ENCODE measurements at regions not wholly inside any gene's neighbourhood (a gene's known extent, or its start where the extent isn't known, plus 50 kb on each side); places are given as distances from the start of the nearest gene placed in this dataset.

DNA sequence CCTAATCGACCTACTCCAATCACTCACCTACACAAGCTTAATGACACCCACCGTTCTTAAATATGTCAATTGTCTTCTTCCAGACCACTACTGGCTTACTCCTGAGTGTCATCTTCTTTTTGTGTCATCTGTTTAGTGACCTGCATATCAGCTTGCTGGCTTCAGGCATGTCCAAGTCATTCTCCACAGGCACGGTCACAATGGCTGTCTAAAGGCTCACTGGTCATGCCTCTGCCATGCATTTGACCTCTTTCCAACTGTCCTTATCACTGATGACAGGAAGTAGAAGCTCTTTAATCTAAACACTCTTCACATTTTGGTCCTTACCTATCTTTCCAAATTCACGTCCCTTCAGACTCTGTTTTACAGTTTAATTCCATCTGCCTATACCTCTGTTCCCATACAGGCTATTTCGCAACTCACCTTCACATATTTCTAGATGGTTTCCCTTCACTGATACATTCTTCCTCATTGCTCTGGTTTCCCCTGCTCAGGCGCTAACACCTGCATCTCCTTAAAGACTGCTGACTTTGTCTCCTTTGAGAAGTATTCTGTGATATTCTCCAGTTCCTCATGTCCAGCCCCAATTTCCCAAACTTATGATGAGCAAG, 217.5 kb downstream of the TRIB2 start:
- in situ Hi-C loops (cut with MboI; ENCODE audit: low sequenced_read_pairs, unreplicated experiment), result no loop called here
- TF ChIP-seq, protein P1, sequence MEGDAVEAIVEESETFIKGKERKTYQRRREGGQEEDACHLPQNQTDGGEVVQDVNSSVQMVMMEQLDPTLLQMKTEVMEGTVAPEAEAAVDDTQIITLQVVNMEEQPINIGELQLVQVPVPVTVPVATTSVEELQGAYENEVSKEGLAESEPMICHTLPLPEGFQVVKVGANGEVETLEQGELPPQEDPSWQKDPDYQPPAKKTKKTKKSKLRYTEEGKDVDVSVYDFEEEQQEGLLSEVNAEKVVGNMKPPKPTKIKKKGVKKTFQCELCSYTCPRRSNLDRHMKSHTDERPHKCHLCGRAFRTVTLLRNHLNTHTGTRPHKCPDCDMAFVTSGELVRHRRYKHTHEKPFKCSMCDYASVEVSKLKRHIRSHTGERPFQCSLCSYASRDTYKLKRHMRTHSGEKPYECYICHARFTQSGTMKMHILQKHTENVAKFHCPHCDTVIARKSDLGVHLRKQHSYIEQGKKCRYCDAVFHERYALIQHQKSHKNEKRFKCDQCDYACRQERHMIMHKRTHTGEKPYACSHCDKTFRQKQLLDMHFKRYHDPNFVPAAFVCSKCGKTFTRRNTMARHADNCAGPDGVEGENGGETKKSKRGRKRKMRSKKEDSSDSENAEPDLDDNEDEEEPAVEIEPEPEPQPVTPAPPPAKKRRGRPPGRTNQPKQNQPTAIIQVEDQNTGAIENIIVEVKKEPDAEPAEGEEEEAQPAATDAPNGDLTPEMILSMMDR (IDR thresholded peaks at IDR 0.05; ENCODE audit: borderline replicate concordance, control extremely low read depth, extremely low read depth, insufficient read depth, missing control alignments), result no peak
- DNase-seq (ENCODE audit: low spot score), result no peak

DNA sequence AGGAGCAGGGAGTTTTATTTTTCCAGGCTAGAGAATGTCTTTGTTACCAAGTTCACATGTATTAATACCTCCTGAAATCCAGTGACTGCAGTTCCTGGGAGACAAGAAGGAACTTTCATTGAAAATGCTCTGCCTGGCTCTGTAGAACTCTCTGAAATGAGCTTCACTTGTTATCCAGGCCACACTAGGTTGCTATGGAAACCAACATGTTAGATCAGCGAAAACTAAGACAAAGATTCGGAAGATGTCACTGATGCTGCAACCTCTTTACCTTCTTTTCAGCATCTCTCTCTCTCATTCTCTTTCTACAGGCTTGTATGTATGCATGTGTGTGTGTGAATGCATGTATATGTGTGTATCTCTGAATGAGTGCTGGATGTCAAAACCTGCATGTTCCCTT, 218.5 kb downstream of the TRIB2 start:
- TF ChIP-seq, protein P1 (IDR thresholded peaks at IDR 0.05; ENCODE audit: borderline replicate concordance, control extremely low read depth, extremely low read depth, insufficient read depth, missing control alignments), result no peak
- no peak for DNase-seq (ENCODE audit: low spot score)
- in situ Hi-C loops (cut with MboI; ENCODE audit: low sequenced_read_pairs, unreplicated experiment), result no loop called here

DNA sequence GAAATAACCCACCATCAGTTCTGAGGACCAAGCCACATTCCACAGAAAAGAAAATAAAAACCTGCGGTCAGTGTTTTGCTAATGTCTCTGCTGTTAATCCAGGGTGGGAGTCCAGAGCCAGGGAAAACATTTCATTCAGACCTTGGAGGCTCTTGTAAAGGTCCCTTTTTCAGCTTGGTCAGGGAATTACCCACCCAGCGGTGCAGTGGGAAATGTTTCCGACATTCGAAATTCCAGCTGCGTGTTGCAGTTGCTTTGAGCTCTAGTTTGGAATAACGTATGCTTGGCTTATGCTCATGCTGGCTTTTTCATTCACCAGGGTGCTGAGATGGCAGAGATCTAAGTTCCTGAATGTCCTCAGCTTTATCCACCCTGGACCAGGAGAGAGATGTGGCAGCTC, 219.1 kb downstream of the TRIB2 start:
- TF ChIP-seq, protein P1 (IDR thresholded peaks at IDR 0.05; ENCODE audit: borderline replicate concordance, control extremely low read depth, extremely low read depth, insufficient read depth, missing control alignments), result no peak
- in situ Hi-C loops (cut with MboI; ENCODE audit: low sequenced_read_pairs, unreplicated experiment), result no loop called here
- DNase-seq (ENCODE audit: low spot score), result no peak

DNA sequence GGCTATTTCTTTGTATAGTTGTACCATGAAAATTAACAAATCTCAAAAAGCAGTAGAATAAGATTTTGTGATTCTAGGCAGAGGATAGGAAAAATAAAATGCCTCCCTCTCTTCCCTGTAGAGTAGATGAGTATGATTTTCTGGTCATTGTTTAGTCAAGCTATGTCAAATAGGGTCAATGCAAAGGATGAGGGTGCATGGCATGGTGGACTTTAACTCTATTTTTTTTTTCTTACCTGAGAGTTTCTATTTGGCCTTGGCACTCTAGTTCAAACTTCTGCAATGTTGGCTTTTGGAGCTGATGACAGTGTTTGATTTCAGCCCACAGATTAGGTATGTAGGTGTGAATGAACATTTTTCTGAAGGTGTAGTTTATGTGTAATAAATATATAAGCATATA, 224.5 kb downstream of the TRIB2 start:
- TF ChIP-seq, protein P1 (IDR thresholded peaks at IDR 0.05; ENCODE audit: borderline replicate concordance, control extremely low read depth, extremely low read depth, insufficient read depth, missing control alignments), result no peak
- in situ Hi-C loops (cut with MboI; ENCODE audit: low sequenced_read_pairs, unreplicated experiment), result no loop called here
- no peak for DNase-seq (ENCODE audit: low spot score)

DNA sequence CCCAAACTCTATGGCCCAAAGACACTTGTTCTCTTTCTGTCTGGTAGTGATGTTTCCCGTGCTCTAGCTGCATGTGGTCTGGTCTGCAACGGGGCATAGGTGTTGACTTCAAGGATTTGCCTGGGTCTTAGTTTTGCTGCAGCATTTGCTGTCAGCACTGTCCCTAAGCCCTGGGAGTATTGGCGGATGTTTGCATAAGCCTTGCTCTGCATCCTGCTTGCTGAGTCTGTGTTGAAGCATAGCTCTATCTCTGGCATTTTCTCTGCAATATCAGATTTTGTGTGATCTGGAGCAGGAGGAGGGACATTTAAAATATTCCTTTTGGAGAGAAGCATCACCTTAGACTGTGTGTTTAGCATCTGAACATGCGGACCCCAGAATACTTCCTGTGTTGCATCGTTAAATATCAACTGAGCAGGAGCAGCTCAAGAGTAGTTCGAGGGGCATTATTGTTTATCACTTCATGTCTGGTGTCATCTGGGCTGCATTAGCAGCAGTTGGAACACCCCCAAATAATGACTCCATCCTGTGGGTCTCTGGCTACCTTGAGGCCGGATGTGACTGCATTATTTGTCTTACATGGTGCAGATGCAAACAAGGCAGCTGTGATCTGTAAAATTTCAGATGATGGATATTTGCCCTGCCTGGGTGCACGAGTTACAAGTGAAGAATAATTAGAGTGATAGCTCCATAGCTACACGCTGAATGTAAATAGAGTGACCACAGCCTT, 231.7 kb downstream of the TRIB2 start:
- in situ Hi-C loops (cut with MboI; ENCODE audit: low sequenced_read_pairs, unreplicated experiment), result no loop called here
- TF ChIP-seq, protein P1 (IDR thresholded peaks at IDR 0.05; ENCODE audit: borderline replicate concordance, control extremely low read depth, extremely low read depth, insufficient read depth, missing control alignments), result no peak
- no peak for DNase-seq (ENCODE audit: low spot score)

DNA sequence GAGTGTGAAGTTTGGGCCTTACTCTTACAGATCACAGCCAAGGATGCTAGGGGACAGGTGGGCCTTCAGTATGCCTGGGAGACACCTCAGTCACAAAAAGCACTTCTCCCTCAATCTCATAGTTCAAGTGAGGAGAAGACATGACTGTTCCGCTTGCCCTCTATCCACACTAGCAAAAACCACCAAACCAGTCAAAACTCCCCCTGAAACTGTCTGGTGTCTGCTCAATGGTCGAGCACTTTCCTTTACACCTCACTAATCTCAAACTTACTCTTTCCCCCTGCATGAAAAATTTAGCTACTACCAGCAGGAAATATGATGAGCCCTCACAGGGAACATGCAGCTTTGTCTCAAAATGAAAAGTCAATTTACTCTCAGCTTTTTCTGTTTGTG, 232.2 kb downstream of the TRIB2 start:
- peak; percentile 7 for DNase-seq (ENCODE audit: low spot score)
- in situ Hi-C loops (cut with MboI; ENCODE audit: low sequenced_read_pairs, unreplicated experiment), result no loop called here
- TF ChIP-seq, protein P1 (IDR thresholded peaks at IDR 0.05; ENCODE audit: borderline replicate concordance, control extremely low read depth, extremely low read depth, insufficient read depth, missing control alignments), result no peak
